HG02798 (cell line): ENCODE measurements at regions not wholly inside any gene's neighbourhood (a gene's known extent, or its start where the extent isn't known, plus 50 kb on each side); places are given as distances from the start of the nearest gene placed in this dataset.

Experiments used
- ATAC-seq: cut with Tn5 transposase; IDR thresholded peaks from one replicate; pipeline ENCODE4 v1.9.1; 2021; ENCODE audit warnings: mild to moderate bottlenecking; ENCODE audit not compliant: unreplicated experiment, poor library complexity

- no peak for ATAC-seq
Measured at GRCh38 chr5:144779368-144779767, 608.7 kb downstream of the KCTD16 start.

- ATAC-seq = no peak
Measured at GRCh38 chr5:144778561-144778960, 607.9 kb downstream of the KCTD16 start.

DNA sequence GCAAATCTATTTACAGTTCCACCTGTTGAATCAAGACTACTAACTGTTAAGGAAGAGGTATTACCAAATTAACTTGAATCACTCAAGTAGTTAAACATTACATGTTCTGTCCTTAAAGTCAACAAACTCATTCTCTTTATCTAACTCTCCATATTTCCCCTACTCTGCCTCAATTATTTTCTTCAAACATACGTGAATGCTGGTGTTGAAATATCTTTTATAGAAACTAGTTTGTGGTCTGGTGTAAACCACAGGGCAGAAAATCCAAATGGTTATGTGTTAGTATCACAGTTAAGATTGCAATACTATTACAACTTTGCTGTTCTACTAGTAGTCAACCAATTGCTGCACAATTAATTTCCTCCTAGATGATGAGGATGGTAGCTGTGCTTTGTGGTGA is 603.5 kb downstream of the KCTD16 start:
- no peak for ATAC-seq

- ATAC-seq = no peak
Measured at GRCh38 chr5:144773628-144774027, 603.0 kb downstream of the KCTD16 start.

- no peak for ATAC-seq
Measured at GRCh38 chr5:144771802-144772201, 601.1 kb downstream of the KCTD16 start.

- ATAC-seq = no peak
Measured at GRCh38 chr5:144742361-144742760, 571.7 kb downstream of the KCTD16 start.

- no peak for ATAC-seq
Measured at GRCh38 chr5:144731786-144732185, 561.1 kb downstream of the KCTD16 start.

GRCh38 chr5:144712090-144712489 is 541.4 kb downstream of the KCTD16 start:
- ATAC-seq = no peak

- ATAC-seq = no peak
Measured at GRCh38 chr5:144711172-144711571, 540.5 kb downstream of the KCTD16 start.

- no peak for ATAC-seq
Measured at GRCh38 chr5:144710637-144711036, 540.0 kb downstream of the KCTD16 start.

GRCh38 chr5:144703776-144704175 is 533.1 kb downstream of the KCTD16 start:
- no peak for ATAC-seq

DNA sequence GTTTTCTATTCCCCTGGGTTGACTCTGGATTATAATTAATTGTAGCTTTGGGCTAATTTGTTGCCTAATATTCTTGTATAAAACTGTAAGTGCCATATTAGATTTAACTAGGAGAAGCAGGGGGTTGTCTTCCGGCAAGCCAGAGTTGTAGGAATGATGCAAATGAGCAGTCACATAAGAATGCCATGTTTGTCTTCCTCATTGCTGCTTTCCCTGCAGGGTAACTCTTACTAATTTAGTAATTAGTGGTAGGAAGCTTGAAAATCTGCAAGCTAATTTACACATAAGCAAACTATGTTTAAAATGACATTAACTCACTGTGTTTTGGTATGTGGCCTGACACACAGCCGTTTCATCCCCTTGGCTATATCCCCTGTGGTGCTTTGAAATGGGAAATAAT is 527.8 kb downstream of the KCTD16 start:
- no peak for ATAC-seq

- no peak for ATAC-seq
Measured at GRCh38 chr5:144697847-144698262, 527.2 kb downstream of the KCTD16 start.

GRCh38 chr5:144691936-144692335 is 521.3 kb downstream of the KCTD16 start:
- no peak for ATAC-seq

GRCh38 chr5:144684899-144685298 is 514.2 kb downstream of the KCTD16 start:
- ATAC-seq = no peak

DNA sequence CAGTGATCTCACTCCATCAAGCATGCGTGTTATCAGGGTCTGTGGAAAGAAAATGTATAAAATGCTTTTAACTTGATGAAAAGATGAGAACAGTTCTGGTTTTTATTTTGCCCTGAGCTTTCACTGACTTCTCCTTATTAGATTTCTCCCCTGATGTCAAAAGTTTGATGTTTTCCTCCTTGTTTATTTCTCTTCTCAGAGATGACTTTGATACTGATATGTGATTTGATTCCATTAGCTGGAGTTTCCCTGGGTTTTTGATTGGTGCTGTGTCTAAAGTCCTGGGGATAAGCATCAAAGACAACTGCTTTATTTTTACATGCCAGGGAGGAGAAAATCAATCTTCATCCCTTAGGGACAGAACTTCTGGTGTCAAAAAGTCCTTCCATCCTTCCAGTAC is 510.0 kb downstream of the KCTD16 start:
- no peak for ATAC-seq

DNA sequence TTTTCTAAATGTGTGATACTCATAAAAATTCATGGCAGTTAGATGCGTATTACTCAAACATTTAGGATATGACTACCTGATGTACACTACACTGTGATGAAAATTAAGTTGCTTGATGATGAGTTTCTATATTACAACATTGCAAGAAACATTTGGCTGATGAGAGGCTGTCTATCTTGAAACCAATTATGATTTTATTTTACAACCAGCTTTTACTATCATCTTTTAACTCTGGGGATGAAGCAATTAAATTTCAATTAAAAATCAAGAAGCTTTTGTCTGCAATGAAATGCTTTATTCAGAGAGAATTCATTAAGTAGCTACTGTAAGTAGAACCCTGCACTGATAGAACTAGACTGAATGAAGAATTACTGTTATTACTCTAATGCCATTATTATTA is 500.4 kb downstream of the KCTD16 start:
- ATAC-seq = no peak

DNA sequence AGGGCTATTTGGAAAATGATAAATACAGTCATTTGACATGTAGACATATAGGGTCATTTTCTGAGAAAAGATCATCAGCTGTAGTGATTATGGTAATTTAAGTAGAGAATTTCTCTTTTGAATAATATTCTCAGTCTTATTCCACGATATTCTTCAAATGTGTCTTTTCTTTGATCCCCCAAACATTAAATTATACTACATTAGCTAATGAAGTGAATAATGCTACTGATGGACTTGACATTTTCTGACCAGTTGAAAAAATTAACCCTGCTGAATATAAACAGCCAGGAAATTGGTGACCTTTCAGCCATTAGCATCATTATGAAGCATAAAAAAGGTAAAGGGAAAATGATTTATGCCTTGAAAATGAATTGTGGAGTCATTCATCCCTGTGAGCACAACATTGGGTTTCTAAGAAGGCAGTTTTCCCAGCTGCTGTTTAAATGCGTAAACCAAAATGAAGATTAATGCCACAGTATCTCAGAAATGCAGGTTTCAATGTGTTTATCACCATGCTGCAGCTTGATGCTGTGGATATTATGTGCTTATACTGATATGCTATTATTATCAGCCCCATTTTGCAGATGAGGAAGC is 489.1 kb downstream of the KCTD16 start:
- ATAC-seq = no peak

DNA sequence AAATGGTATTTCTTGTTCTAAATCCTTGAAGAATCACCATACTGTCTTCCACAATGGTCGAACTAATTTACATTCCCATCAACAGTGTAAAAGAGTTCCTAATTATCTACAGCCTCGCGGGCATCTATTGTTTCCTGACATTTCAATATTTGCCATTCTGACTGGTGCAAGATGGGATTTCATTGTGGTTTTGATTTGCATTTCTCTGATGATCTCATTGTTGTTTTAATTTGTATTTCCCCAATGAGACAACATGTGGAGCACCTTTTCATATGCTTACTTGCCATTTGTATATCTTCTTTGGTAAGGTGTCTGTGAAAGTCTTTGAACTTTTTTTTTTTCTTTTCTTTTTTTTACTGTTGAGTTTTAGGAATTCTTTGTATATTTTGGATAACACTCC is 473.6 kb downstream of the KCTD16 start:
- ATAC-seq = no peak

GRCh38 chr5:144638787-144639186 is 468.1 kb downstream of the KCTD16 start:
- ATAC-seq = no peak

DNA sequence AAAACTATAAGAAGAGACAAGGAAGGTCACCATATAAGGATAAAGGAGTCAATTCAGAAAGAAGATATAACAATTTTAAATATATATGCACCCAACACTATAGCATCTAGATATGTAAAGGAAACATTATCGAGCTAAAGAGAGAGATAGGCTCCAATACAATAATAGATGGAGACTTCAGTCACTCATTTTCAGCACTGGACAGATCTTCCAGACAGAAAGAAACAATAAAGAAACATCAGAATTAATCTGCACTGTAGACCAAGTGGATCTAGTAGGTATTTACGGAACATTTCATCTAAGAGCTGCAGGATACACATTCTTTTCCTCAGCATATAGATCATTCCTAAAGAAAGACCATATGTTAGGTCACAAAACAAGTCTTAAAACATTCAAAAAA is 463.5 kb downstream of the KCTD16 start:
- no peak for ATAC-seq

GRCh38 chr5:144598451-144599068 is 427.9 kb downstream of the KCTD16 start:
- no peak for ATAC-seq
